Hepatocyte (in vitro differentiated cells): ENCODE measurements at regions not wholly inside any gene's neighbourhood (a gene's known extent, or its start where the extent isn't known, plus 50 kb on each side); places are given as distances from the start of the nearest gene placed in this dataset.

ENCODE experiments used
- CTCF ChIP-seq: fragments of 200-600 bp; sonication (generic); IDR thresholded peaks from 2 replicates; pipeline ENCODE4 v1.5.1; 2016; ENCODE audit warnings: antibody characterized with exemption, mild to moderate bottlenecking; ENCODE audit not compliant: poor library complexity
- EZH2 ChIP-seq: fragments of 200-600 bp; sonication (generic); IDR thresholded peaks from 2 replicates; pipeline ENCODE4 v1.6.1; 2016; ENCODE audit warnings: antibody characterized with exemption, mild to moderate bottlenecking, borderline replicate concordance

DNA sequence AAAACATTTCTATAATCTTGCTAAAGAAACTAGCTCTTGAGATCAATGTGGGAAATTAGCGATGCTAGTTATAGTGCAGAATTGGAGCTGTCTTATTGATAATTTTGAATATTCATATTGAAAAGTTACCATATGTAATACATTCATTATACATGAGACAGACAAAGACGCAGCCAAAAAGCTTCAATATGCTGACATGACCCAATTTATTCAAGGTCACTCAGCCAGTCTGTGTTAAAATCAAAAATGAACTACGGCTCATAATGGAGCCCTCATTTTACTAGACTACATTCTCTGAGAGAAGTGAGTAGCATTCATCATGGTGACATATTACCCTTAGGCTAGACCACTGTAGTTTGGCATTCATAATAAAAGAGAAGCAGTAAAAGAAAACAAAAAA, 107.3 kb upstream of the GABRG2 start:
- no peak for TF ChIP-seq CTCF
- TF ChIP-seq EZH2, result no peak
